ENCODE measurements at regions not wholly inside any gene's neighbourhood (a gene's known extent, or its start where the extent isn't known, plus 50 kb on each side); places are given as distances from the start of the nearest gene placed in this dataset.

DNA sequence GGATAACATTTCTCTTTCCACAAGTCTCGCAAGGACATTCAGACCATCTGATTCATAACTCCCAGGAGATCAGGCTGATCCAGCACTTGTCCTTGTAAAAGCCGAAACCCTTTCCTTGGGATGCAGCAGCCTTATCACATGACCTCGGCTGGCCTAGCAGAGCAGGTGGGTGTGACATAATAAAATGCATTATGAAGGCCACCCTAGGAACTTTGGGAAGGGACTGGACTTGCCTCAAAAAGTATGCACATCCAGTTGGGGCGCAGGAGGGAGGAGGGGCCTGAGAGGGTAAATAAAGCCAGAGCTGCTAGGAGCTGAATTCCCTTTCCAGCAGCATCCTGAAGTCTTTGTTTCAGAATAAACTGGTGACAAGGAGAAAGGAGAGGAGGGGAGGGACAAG, 260.8 kb downstream of the SNX13 start:
- TF ChIP-seq, protein P1, sequence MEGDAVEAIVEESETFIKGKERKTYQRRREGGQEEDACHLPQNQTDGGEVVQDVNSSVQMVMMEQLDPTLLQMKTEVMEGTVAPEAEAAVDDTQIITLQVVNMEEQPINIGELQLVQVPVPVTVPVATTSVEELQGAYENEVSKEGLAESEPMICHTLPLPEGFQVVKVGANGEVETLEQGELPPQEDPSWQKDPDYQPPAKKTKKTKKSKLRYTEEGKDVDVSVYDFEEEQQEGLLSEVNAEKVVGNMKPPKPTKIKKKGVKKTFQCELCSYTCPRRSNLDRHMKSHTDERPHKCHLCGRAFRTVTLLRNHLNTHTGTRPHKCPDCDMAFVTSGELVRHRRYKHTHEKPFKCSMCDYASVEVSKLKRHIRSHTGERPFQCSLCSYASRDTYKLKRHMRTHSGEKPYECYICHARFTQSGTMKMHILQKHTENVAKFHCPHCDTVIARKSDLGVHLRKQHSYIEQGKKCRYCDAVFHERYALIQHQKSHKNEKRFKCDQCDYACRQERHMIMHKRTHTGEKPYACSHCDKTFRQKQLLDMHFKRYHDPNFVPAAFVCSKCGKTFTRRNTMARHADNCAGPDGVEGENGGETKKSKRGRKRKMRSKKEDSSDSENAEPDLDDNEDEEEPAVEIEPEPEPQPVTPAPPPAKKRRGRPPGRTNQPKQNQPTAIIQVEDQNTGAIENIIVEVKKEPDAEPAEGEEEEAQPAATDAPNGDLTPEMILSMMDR (IDR thresholded peaks at IDR 0.05; ENCODE audit: low read depth, low read length, poor library complexity, severe bottlenecking) = no peak
- no peak for TF ChIP-seq EZH2phosphoT487 (IDR thresholded peaks at IDR 0.05; ENCODE audit: borderline replicate concordance, low read length)

Measured in DOHH2 (cell line).